ENCODE measurements at regions not wholly inside any gene's neighbourhood (a gene's known extent, or its start where the extent isn't known, plus 50 kb on each side); places are given as distances from the start of the nearest gene placed in this dataset.

DNA sequence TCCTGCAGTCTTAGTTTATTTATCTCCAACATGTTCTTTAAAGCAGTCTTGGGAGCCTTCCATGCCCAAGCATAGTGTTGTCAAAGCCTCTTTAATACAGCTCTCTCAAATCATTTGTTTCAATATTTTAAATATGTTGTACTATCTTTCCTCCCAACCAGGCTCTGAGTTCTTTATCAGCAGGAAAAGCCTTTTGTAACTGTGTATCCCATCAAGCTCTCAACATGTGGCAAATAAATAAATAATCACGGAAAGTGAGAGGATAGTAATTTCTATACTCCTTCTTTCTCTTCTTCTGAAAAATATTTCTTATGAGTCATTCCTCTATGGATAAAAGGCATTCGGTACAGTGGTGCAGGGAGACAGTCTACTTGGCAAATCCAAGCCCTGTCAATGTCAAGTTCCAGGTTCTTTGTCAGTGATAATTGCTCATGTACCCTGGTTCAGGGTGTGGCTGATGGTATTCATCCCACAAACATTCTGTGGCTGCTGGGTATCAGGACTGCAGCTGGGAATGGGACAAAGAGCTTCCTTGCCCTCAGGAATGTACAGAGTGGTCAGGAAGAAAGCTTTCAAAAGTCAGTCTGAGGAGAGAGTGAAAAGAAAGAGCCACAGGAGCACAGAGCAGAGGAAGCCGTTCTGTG lies 384.3 kb downstream of the EFNB2 start:
- H3K4ac ChIP-seq (replicated peaks; ENCODE audit: insufficient read length, low read depth, low read length): peak overlapping the region; percentile 32
- H3K27me3 ChIP-seq (replicated peaks in 1 of 4; ENCODE audit: control insufficient read depth in 3 of 4, extremely low read depth in 1 of 4, insufficient read depth in 3 of 4, low read length in 3 of 4): no peaks in the 10 kb centered on the region
- WGBS, 2 experiments (ENCODE audit: extremely low coverage in 1 of 2, insufficient coverage in 1 of 2, insufficient read length in 1 of 2, insufficient replicate concordance in 2 of 2, low coverage in 1 of 2, low lambda C conversion rate in 2 of 2, missing lambda C conversion rate in 1 of 2): 72% methylated on average over 3 of the region's 3 CpGs; no CpG with 5 or more reads in 1 of the 2 experiments
- H2BK15ac ChIP-seq (ENCODE audit: low read length): 0 out of 2 replicates have a peak overlapping the region, but pooled peaks have one; percentile 33
- H3K4me2 ChIP-seq (ENCODE audit: insufficient read depth in 1 of 2, low read depth in 2 of 2, low read length in 2 of 2): no peak overlapping the region; a peak in 1 of 4 replicates
- no peak overlapping the region for H4K5ac ChIP-seq (ENCODE audit: insufficient read length, low read depth, low read length)
- FAIRE-seq: no peak
- H3K56ac ChIP-seq (replicated peaks; ENCODE audit: insufficient read length, low read depth, low read length): no peak overlapping the region
- no peaks in the 10 kb centered on the region for H3K23me2 ChIP-seq (ENCODE audit: low read depth, low read length)
- H3K9me3 ChIP-seq (ENCODE audit: insufficient read depth in 2 of 2, low read depth in 1 of 2, low read length in 1 of 2): no peaks in the 10 kb centered on the region
- H4K91ac ChIP-seq (replicated peaks; ENCODE audit: insufficient read length, low read length): peak overlapping the region; percentile 47
- no peak overlapping the region for H2BK12ac ChIP-seq (ENCODE audit: low read depth, low read length)
- no peaks in the 10 kb centered on the region for H3K36me3 ChIP-seq (ENCODE audit: control insufficient read depth in 2 of 4, insufficient read depth in 4 of 4, low read length in 3 of 4)
- H2BK120ac ChIP-seq (replicated peaks; ENCODE audit: low read depth, low read length): no peak overlapping the region
- H3K79me1 ChIP-seq (ENCODE audit: low read depth, low read length): no peaks in the 10 kb centered on the region; the same call in 1 of the 2 replicates
- no peak overlapping the region for H3K27ac ChIP-seq (ENCODE audit: low read depth, low read length)
- peak in 1 of 2 experiments; percentile 15 for DNase-seq (ENCODE audit: low read depth in 1 of 2, low spot score in 2 of 2)
- H3K9ac ChIP-seq (replicated peaks in 1 of 4; ENCODE audit: extremely low read depth in 1 of 4, low read depth in 3 of 4, low read length in 3 of 4): no peak overlapping the region
- peak overlapping the region; percentile 7; the same call in 1 of the 2 replicates for H2BK5ac ChIP-seq (ENCODE audit: low read depth, low read length)
- no peak overlapping the region for H2AK5ac ChIP-seq (ENCODE audit: low read depth, low read length)
- no peaks in the 10 kb centered on the region for H3K79me2 ChIP-seq (ENCODE audit: control insufficient read depth in 1 of 2, insufficient read depth in 2 of 2, low read length in 2 of 2)
- ChIA-PET POLR2A (ENCODE audit: partially characterized antibody) (interaction anchor here (1.0 kb wide), 1 partner anchor 385 kb away, joined by 3 read pairs; no protein-coding TSS in a partner anchor), CTCF (ENCODE audit: partially characterized antibody) (interaction anchor here (0.6 to 1.4 kb wide), 4 partner anchors 20 to 335 kb away, joined by 3 to 4 read pairs (median 4); no protein-coding TSS in a partner anchor)
- no peak overlapping the region for H3K14ac ChIP-seq (ENCODE audit: insufficient read length)
- no peak overlapping the region for H4K8ac ChIP-seq (ENCODE audit: extremely low read depth, insufficient read depth, low read length)
- no peaks in the 10 kb centered on the region for H4K20me1 ChIP-seq (replicated peaks in 1 of 2; ENCODE audit: control insufficient read depth in 1 of 2, insufficient read depth in 2 of 2, low read length in 2 of 2)
- H3K18ac ChIP-seq (ENCODE audit: extremely low read depth, low read length): peak overlapping the region; percentile 55; the same call in 1 of the 2 replicates
- peaks cover 0 to 9% (median 2%) of the 10 kb centered on the region in 4 experiments; a peak in 2 of 7 replicates for H3K4me1 ChIP-seq (replicated peaks in 1 of 4; ENCODE audit: control insufficient read depth in 3 of 4, insufficient read depth in 4 of 4, low read length in 3 of 4)
- TF ChIP-seq SP4 (IDR thresholded peaks at IDR 0.05; ENCODE audit: low read length) (no peak), TEAD4 (IDR thresholded peaks at IDR 0.05; ENCODE audit: low read depth, low read length) (peak; percentile 56; the same call in 1 of the 2 replicates)
- no peak overlapping the region for H2BK20ac ChIP-seq (ENCODE audit: low read length)
- no peak overlapping the region for H3K4me3 ChIP-seq (ENCODE audit: extremely low read depth in 1 of 4, insufficient read depth in 2 of 4, low read depth in 3 of 4, low read length in 4 of 4)
- no peak overlapping the region for H2AFZ ChIP-seq (ENCODE audit: low read length)
- H3K23ac ChIP-seq (ENCODE audit: insufficient read length): no peak overlapping the region
